ENCODE measurements at regions not wholly inside any gene's neighbourhood (a gene's known extent, or its start where the extent isn't known, plus 50 kb on each side); places are given as distances from the start of the nearest gene placed in this dataset.

DNA sequence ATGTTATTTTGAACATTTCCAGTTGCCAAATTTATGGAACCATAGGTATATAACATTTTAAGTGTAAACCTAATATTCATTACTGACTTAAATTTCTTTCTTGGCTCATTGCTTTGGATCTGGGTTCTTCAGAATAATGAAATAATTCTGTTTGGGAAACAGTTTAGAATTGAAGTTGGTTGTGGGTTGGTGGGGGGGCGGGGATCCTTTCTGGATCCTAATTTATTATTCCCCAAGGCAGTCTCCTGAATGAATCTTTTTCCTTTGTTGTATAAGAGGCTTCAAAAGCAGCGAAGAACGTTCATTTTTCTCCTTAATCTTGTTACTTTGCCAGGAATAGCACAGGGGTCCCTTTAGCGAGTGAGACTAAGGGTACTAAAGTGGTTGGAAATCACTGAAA, 325.5 kb downstream of the FOXG1 start:
- no peaks in the 10 kb centered on the region for H3K36me3 ChIP-seq
- no peak overlapping the region for H3K4me3 ChIP-seq
- TF ChIP-seq POLR2A (IDR thresholded peaks at IDR 0.05; ENCODE audit: low read depth) (no peak), POLR2AphosphoS5 (IDR thresholded peaks at IDR 0.05) (no peak), EP300 (IDR thresholded peaks at IDR 0.05) (no peak)
- TF ChIP-seq, protein P1, sequence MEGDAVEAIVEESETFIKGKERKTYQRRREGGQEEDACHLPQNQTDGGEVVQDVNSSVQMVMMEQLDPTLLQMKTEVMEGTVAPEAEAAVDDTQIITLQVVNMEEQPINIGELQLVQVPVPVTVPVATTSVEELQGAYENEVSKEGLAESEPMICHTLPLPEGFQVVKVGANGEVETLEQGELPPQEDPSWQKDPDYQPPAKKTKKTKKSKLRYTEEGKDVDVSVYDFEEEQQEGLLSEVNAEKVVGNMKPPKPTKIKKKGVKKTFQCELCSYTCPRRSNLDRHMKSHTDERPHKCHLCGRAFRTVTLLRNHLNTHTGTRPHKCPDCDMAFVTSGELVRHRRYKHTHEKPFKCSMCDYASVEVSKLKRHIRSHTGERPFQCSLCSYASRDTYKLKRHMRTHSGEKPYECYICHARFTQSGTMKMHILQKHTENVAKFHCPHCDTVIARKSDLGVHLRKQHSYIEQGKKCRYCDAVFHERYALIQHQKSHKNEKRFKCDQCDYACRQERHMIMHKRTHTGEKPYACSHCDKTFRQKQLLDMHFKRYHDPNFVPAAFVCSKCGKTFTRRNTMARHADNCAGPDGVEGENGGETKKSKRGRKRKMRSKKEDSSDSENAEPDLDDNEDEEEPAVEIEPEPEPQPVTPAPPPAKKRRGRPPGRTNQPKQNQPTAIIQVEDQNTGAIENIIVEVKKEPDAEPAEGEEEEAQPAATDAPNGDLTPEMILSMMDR (IDR thresholded peaks at IDR 0.05) = no peak
- WGBS = 79% methylated on average over 4 of the region's 4 CpGs
- no peak overlapping the region for H3K27ac ChIP-seq (replicated peaks in 1 of 4)
- no peaks in the 10 kb centered on the region for H3K27me3 ChIP-seq
- no peaks in the 10 kb centered on the region for H3K4me1 ChIP-seq
- no peaks in the 10 kb centered on the region for H3K9me3 ChIP-seq
- no peak for DNase-seq (ENCODE audit: extremely low spot score)
- intact Hi-C loops (cut with DNase I) = no loop called here

- TF ChIP-seq POLR2A (IDR thresholded peaks at IDR 0.05; ENCODE audit: low read depth) (no peak), EP300 (IDR thresholded peaks at IDR 0.05) (no peak), POLR2AphosphoS5 (IDR thresholded peaks at IDR 0.05) (no peak)
- TF ChIP-seq, protein P1 (IDR thresholded peaks at IDR 0.05) = no peak
- intact Hi-C loops (cut with DNase I) = no loop called here
- H3K4me1 ChIP-seq = no peaks in the 10 kb centered on the region
- H3K4me3 ChIP-seq = no peak overlapping the region
- no peaks in the 10 kb centered on the region for H3K27me3 ChIP-seq
- no peaks in the 10 kb centered on the region for H3K9me3 ChIP-seq
- 54% methylated on average over 1 of the region's 1 CpG for WGBS
- H3K36me3 ChIP-seq = no peaks in the 10 kb centered on the region
- no peak for DNase-seq (ENCODE audit: extremely low spot score)
- H3K27ac ChIP-seq (replicated peaks in 1 of 4) = no peak overlapping the region
Measured at GRCh38 chr14:29097476-29097875, 330.9 kb downstream of the FOXG1 start.

DNA sequence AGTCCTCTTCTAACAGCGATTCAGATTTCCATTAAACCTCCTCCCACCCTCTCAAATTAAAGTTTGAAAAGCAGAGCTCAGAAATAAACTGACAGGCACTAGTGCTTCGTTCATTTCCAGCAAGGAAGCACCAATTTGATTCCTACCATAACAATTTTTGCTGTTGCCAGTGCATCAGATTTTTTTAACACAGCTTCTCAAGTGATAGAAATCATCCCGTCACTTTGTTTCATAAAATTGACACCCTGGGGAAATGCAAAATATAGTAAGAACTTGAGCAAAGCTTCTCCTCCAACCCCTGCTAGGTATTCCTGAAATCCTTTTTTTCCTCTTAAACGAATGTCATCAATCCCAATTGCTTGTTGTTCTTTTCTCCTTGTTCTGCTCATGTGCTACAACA, 332.1 kb downstream of the FOXG1 start:
- Histone ChIP-seq H3K27ac (replicated peaks in 1 of 4) (no peak overlapping the region), H3K36me3 (no peaks in the 10 kb centered on the region), H3K4me1 (no peaks in the 10 kb centered on the region), H3K27me3 (no peaks in the 10 kb centered on the region), H3K4me3 (no peak overlapping the region), H3K9me3 (no peaks in the 10 kb centered on the region)
- TF ChIP-seq EP300 (IDR thresholded peaks at IDR 0.05) (no peak), POLR2A (IDR thresholded peaks at IDR 0.05; ENCODE audit: low read depth) (no peak), POLR2AphosphoS5 (IDR thresholded peaks at IDR 0.05) (no peak)
- TF ChIP-seq, protein P1 (IDR thresholded peaks at IDR 0.05) = no peak
- no peak for DNase-seq (ENCODE audit: extremely low spot score)
- intact Hi-C loops (cut with DNase I) = no loop called here
- WGBS = 55% methylated on average over 4 of the region's 4 CpGs

DNA sequence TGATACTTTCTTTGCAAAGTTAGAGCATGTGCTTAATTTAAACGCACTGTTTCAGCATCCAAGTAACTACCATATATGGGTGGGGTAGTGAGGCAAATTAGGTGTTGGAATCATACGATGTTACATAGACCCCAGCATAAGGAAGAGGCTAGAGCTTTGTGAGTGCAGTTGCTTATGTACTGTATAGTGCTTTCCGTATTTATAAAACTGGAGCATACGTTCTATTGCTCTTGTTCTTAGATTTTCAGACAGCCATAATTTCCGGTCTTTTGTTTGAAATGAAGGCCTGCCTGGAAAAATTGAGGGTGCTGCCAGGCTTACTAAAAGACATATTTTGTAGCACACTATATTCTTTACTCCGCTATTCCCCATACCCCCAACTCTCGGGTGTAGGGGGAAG, 335.7 kb downstream of the FOXG1 start:
- 89% methylated on average over 7 of the region's 7 CpGs for WGBS
- no peaks in the 10 kb centered on the region for H3K27me3 ChIP-seq
- no peaks in the 10 kb centered on the region for H3K36me3 ChIP-seq
- H3K4me3 ChIP-seq = no peak overlapping the region
- intact Hi-C loops (cut with DNase I) = no loop called here
- no peaks in the 10 kb centered on the region for H3K9me3 ChIP-seq
- H3K27ac ChIP-seq (replicated peaks in 1 of 4) = no peak overlapping the region
- DNase-seq (ENCODE audit: extremely low spot score) = no peak
- TF ChIP-seq, protein P1 (IDR thresholded peaks at IDR 0.05) = no peak
- TF ChIP-seq EP300 (IDR thresholded peaks at IDR 0.05) = no peak
- H3K4me1 ChIP-seq = no peaks in the 10 kb centered on the region

DNA sequence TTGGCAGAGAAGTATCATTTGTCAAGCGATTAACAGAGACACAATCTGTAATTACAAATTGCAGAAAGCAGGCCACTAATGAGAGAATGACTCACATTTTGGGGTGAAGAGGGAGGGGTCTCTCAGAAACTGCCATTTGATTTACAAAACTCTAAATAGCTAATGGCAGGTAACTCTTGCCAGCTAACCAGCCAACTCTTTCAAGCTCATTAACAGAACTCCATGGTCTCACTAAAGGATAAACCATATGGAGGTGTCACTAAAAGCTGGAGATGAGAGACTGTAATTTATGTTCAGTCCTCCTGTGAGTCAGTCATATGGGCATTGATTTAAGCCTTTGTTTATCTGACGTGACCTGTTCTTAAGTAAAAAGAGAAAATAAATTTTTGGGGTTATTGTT, 336.4 kb downstream of the FOXG1 start:
- no peak for TF ChIP-seq POLR2AphosphoS5 (IDR thresholded peaks at IDR 0.05)
- TF ChIP-seq, protein P1 (IDR thresholded peaks at IDR 0.05) = no peak
- no peak for TF ChIP-seq EP300 (IDR thresholded peaks at IDR 0.05)
- no peak for TF ChIP-seq POLR2A (IDR thresholded peaks at IDR 0.05; ENCODE audit: low read depth)
- WGBS = 71% methylated on average over 2 of the region's 2 CpGs
- no peaks in the 10 kb centered on the region for H3K27me3 ChIP-seq
- no peaks in the 10 kb centered on the region for H3K36me3 ChIP-seq
- no peaks in the 10 kb centered on the region for H3K4me1 ChIP-seq
- DNase-seq (ENCODE audit: extremely low spot score) = no peak
- intact Hi-C loops (cut with DNase I) = no loop called here
- H3K4me3 ChIP-seq = no peak overlapping the region
- no peak overlapping the region for H3K27ac ChIP-seq (replicated peaks in 1 of 4)
- H3K9me3 ChIP-seq = no peaks in the 10 kb centered on the region
